ENCODE measurements at regions not wholly inside any gene's neighbourhood (a gene's known extent, or its start where the extent isn't known, plus 50 kb on each side); places are given as distances from the start of the nearest gene placed in this dataset.
A peak's percentile ranks its signal among the peaks of the same experiment; 100 is the strongest.
"Not testable (repeated sequence)": the region's sequence is repeated elsewhere in the genome, so short reads cannot be mapped to it uniquely, and the experiment has no call there.

DNA sequence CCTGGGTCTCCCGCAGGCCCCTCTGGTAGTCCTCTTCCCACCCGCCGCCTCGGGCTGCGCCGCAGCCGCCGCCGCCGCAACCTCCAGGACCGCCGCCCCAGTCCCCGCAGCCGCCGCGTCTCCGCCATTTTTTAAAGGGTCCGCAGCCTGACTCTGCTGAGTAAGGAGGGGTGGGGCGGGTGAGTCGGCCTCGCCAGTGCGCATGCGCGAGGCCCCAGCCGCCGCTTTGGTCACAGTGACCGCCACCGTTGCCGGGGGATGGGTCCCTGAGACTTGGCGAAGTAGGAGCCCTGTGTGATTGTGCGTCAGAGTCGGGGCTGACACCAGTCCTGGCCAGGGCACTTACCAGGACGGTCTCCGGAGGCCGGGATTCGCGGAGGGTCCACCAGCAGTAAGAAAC, 1424.2 kb upstream of the PCDH10 start:
- DNase-seq (ENCODE audit: extremely low read depth in 1 of 2, low read depth in 1 of 2), result peak in 1 of 2 donors; percentile 48

DNA sequence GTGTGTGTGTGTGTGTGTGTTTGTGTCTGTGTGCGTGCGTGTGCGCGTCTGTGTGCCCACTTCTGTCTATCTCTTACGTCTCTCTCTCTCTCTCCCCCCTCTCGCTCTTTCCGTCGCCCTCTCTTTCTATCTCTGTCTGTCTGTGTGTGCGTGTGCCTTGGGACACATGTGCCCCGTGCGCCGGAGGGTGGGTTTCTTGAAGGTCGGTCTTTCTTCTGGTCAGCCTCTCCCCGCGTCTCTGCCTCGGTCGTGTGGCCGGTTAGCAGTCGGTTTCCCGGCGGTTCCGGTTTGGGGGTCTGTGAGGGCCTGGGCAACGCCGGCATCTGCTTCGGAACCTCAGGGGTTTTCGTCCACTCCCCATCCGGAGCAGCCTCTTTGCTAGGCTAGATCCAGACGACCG, 1423.6 kb upstream of the PCDH10 start:
- DNase-seq (ENCODE audit: extremely low read depth in 1 of 2, low read depth in 1 of 2), result not testable (repeated sequence)

DNA sequence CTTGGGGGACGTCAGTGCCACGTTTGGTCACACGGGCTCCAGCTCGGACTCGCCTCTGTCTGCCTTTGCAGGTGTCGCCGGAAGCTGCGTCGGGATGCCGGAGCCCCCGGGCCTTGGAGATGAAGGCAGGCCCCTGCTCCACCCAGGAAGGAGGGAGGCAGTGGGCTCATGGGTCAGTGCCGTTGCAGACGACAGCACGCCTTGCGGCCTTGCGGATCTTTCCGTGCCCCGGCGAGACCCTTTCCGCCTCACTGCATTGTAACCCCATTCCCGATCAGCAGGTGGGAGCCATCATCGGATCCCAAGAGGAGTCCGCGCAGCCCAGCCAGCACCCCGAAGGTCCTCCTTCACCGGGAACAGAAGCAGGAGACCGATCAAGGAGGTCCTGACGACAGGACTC, 1422.2 kb upstream of the PCDH10 start:
- DNase-seq (ENCODE audit: extremely low read depth in 1 of 2, low read depth in 1 of 2), result not testable (repeated sequence)

DNA sequence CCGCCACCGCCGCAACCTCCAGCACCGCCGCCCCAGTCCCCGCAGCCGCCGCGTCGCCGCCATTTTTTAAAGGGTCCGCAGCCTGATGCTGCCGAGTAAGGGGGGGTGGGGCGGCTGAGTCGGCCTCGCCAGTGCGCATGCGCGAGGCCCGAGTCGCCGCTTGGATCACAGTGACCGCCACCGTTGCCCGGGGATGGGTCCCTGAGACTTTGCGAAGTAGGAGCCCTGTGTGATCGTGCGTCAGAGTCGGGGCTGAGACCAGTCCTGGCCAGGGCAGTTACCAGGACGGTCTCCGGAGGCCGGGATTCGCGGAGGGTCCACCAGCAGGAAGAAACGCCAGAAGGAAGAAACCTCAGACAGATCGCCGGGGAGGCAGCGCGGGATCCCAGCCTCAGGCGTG, 1421.7 kb upstream of the PCDH10 start:
- not testable (repeated sequence) for DNase-seq (ENCODE audit: extremely low read depth in 1 of 2, low read depth in 1 of 2)

DNA sequence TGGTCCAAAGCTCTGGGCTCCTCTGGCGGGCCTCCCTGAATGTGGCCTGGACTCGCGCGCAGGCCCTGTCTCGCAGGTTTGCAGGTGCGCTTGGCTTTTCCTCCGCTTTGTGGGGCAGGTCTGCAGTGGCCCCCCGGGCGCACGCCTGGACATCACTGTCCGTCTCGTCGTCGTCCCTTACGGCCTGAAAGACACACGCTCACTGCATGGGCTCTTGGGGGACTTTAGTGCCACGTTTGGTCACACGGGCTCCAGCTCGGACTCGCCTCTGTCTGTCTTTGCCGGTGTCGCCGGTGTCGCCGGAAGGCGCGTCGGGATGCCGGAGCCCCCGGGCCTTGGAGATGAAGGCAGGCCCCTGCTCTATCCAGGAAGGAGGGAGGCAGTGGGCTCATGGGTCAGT, 1419.9 kb upstream of the PCDH10 start:
- DNase-seq (ENCODE audit: extremely low read depth in 1 of 2, low read depth in 1 of 2), result not testable (repeated sequence)

DNA sequence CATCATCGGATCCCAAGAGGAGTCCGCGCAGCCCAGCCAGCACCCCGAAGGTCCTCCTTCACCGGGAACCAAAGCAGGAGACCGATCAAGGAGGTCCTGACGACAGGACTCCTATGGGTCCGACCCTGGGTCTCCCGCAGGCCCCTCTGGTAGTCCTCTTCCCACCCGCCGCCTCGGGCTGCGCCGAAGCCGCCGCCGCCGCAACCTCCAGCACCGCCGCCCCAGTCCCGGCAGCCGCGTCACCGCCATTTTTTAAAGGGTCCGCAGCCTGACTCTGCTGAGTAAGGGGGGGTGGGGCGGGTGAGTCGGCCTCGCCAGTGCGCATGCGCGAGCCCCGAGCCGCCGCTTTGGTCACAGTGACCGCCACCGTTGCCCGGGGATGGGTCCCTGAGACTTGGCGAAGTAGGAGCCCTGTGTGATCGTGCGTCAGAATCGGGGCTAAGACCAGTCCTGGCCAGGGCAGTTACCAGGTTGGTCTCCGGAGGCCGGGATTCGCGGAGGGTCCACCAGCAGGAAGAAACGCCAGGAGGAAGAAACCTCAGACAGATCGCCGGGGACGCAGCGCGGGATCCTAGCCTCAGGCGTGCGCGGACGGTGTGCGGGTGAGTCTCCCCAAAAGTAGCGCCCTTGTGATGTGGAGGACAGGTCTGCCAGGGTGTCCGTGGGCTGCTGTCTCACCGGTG, 1419.2 kb upstream of the PCDH10 start:
- not testable (repeated sequence) for DNase-seq (ENCODE audit: extremely low read depth in 1 of 2, low read depth in 1 of 2)

DNA sequence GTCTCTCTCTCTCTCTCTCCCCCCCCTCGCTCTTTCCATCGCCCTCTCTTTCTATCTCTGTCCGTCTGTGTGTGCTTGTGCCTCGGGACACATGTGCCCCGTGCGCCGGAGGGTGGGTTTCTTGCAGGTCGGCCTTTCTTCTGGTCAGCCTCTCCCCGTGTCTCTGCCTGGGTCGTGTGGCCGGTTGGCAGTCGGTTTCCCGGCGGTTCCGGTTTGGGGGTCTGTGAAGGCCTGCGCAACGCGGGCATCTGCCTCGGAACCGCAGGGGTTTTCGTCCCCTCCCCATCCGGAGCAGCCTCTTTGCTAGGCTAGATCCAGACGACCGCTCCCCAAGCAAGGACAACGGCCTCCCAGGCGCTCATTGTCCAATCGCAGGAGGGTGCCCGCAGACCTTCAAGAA, 1418.5 kb upstream of the PCDH10 start:
- not testable (repeated sequence) for DNase-seq (ENCODE audit: extremely low read depth in 1 of 2, low read depth in 1 of 2)

DNA sequence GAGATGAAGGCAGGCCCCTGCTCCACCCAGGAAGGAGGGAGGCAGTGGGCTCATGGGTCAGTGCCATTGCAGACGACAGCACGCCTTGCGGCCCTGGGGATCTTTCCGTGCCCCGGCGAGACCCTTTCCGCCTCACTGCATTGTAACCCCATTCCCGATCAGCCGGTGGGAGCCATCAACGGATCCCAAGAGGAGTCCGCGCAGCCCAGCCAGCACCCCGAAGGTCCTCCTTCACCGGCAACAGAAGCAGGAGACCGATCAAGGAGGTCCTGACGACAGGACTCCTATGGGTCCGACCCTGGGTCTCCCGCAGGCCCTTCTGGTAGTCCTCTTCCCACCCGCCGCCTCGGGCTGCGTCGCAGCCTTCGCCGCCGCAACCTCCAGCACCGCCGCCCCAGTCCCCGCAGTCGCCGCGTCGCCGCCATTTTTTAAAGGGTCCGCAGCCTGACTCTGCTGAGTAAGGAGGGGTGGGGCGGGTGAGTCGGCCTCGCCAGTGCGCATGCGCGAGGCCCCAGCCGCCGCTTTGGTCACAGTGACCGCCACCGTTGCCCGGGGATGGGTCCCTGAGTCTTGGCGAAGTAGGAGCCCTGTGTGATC, 1417.0 kb upstream of the PCDH10 start:
- DNase-seq (ENCODE audit: extremely low read depth in 1 of 2, low read depth in 1 of 2), result not testable (repeated sequence)

DNA sequence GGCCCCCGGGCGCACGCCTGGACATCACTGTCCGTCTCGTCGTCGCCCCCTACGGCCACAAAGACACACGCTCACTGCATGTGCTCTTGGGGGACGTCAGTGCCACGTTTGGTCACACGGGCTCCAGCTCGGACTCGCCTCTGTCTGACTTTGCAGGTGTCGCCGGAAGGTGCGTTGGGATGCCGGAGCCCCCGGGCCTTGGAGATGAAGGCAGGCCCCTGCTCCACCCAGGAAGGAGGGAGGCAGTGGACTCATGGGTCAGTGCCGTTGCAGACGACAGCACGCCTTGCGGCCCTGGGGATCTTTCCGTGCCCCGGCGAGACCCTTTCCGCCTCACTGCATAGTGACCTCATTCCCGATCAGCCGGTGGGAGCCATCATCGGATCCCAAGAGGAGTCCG, 1414.8 kb upstream of the PCDH10 start:
- not testable (repeated sequence) for DNase-seq (ENCODE audit: extremely low read depth in 1 of 2, low read depth in 1 of 2)

DNA sequence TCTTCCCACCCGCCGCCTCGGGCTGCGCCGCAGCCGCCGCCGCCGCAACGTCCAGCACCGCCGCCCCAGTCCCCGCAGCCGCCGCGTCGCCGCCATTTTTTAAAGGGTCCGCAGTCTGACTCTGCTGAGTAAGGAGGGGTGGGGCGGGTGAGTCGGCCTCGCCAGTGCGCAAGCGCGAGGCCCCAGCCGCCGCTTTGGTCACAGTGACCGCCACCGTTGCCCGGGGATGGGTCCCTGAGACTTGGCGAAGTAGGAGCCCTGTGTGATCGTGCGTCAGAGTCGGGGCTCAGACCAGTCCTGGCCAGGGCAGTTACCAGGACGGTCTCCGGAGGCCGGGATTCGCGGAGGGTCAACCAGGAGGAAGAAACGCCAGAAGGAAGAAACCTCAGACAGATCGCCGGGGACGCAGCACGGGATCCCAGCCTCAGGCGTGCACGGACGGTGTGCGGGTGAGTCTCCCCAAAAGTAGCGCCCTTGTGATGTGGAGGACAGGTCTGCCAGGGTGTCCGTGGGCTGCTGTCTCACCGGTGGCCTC, 1414.2 kb upstream of the PCDH10 start:
- not testable (repeated sequence) for DNase-seq (ENCODE audit: extremely low read depth in 1 of 2, low read depth in 1 of 2)

DNA sequence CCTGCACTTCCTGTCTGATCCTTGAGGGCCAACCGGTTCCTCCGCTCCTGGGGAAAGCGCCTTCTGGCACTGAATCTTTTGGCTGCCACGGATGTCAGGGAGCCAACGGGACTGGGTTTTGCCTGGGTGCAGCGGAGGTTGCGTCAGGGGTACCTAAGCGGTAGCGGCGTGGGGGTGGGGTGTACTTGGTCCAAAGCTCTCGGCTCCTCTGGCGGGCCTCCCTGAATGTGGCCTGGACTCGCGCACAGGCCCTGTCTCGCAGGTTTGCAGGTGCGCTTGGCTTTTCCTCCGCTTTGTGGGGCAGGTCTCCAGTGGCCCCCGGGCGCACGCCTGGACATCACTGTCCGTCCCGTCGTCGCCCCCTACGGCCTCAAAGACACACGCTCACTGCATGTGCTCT, 1410.1 kb upstream of the PCDH10 start:
- DNase-seq (ENCODE audit: extremely low read depth in 1 of 2, low read depth in 1 of 2), result not testable (repeated sequence)

DNA sequence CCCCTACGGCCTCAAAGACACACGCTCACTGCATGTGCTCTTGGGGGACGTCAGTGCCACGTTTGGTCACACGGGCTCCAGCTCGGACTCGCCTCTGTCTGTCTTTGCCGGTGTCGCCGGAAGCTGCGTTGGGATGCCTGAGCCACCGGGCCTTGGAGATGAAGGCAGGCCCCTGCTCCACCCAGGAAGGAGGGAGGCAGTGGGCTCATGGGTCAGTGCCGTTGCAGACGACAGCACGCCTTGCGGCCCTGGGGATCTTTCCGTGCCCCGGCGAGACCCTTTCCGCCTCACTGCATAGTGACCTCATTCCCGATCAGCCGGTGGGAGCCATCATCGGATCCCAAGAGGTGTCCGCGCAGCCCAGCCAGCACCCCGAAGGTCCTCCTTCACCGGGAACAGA, 1407.3 kb upstream of the PCDH10 start:
- not testable (repeated sequence) for DNase-seq (ENCODE audit: extremely low read depth in 1 of 2, low read depth in 1 of 2)

DNA sequence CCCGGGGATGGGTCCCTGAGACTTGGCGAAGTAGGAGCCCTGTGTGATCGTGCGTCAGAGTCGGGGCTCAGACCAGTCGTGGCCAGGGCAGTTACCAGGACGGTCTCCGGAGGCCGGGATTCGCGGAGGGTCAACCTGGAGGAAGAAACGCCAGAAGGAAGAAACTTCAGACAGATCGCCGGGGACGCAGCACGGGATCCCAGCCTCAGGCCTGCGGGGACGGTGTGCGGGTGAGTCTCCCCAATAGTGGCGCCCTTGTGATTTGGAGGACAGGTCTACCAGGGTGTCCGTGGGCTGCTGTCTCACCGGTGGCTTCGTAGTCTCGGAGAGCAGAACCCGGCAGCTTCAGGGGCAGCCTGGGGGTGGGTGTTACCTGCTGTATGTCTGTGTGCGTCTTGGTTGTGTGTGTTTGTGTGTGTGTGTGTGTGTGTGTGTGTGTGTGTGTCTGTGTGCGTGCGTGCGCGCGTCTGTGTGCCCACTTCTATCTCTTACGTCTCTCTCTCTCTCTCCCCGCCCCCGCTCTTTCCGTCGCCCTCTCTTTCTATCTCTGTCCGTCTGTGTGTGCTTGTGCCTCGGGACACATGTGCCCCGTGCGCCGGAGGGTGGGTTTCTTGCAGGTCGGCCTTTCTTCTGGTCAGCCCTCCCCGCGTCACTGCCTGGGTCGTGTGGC, 1406.4 kb upstream of the PCDH10 start:
- DNase-seq (ENCODE audit: extremely low read depth in 1 of 2, low read depth in 1 of 2), result not testable (repeated sequence)

DNA sequence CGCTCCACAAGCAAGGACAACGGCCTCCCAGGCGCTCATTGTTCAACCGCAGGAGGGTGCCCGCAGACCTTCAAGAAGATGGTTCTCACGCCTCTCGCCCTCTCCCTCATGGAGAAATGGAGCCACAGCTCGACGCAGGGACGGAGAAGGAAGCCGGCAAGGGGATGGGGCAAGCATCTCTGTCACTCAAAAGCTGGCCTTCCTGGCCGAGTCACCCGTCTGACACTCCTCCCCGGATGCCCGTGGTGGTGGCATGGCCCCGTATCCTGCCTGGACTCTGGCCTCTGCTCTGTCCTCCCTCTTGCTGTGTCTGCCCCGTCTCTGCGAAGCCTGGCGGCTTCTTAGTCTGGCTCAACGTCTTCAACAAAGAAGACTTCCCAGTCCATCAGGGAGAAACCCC, 1405.7 kb upstream of the PCDH10 start:
- DNase-seq (ENCODE audit: extremely low read depth in 1 of 2, low read depth in 1 of 2), result not testable (repeated sequence)

DNA sequence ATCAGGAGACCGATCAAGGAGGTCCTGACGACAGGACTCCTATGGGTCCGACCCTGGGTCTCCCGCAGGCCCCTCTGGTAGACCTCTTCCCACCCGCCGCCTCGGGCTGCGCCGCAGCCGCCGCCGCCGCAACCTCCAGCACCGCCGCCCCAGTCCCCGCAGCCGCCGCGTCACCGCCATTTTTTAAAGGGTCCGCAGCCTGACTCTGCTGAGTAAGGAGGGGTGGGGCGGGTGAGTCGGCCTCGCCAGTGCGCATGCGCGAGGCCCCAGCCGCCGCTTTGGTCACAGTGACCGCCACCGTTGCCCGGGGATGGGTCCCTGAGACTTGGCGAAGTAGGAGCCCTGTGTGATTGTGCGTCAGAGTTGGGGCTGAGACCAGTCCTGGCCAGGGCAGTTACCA, 1401.9 kb upstream of the PCDH10 start:
- DNase-seq (ENCODE audit: extremely low read depth in 1 of 2, low read depth in 1 of 2), result not testable (repeated sequence)

DNA sequence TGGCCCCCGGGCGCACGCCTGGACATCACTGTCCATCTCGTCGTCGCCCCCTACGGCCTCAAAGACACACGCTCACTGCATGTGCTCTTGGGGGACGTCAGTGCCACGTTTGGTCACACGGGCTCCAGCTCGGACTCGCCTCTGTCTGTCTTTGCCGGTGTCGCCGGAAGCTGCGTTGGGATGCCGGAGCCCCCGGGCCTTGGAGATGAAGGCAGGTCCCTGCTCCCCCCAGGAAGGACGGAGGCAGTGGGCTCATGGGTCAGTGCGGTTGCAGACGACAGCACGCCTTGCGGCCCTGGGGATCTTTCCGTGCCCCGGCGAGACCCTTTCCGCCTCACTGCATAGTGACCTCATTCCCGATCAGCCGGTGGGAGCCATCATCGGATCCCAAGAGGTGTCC, 1399.9 kb upstream of the PCDH10 start:
- not testable (repeated sequence) for DNase-seq (ENCODE audit: extremely low read depth in 1 of 2, low read depth in 1 of 2)

DNA sequence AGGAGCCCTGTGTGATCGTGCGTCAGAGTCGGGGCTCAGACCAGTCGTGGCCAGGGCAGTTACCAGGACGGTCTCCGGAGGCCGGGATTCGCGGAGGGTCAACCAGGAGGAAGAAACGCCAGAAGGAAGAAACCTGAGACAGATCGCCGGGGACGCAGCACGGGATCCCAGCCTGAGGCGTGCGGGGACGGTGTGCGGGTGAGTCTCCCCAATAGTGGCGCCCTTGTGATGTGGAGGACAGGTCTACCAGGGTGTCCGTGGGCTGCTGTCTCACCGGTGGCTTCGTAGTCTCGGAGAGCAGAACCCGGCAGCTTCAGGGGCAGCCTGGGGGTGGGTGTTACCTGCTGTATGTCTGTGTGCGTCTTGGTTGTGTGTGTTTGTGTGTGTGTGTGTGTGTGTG, 1399.1 kb upstream of the PCDH10 start:
- not testable (repeated sequence) for DNase-seq (ENCODE audit: extremely low read depth in 1 of 2, low read depth in 1 of 2)

DNA sequence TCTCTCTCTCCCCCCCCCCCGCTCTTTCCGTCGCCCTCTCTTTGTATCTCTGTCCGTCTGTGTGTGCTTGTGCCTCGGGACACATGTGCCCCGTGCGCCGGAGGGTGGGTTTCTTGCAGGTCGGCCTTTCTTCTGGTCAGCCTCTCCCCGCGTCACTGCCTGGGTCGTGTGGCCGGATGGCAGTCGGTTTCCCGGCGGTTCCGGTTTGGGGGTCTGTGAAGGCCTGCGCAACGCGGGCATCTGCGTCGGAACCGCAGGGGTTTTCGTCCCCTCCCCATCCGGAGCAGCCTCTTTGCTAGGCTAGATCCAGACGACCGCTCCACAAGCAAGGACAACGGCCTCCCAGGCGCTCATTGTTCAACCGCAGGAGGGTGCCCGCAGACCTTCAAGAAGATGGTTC, 1398.6 kb upstream of the PCDH10 start:
- DNase-seq (ENCODE audit: extremely low read depth in 1 of 2, low read depth in 1 of 2), result not testable (repeated sequence)

DNA sequence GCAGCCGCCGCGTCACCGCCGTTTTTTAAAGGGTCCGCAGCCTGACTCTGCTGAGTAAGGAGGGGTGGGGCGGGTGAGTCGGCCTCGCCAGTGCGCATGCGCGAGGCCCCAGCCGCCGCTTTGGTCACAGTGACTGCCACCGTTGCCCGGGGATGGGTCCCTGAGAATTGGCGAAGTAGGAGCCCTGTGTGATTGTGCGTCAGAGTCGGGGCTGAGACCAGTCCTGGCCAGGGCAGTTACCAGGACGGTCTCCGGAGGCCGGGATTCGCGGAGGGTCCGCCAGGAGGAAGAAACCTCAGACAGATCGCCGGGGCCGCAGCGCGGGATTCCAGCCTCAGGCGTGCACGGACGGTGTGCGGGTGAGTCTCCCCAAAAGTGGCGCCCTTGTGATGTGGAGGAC, 1386.9 kb upstream of the PCDH10 start:
- not testable (repeated sequence) for DNase-seq (ENCODE audit: extremely low read depth in 1 of 2, low read depth in 1 of 2)

DNA sequence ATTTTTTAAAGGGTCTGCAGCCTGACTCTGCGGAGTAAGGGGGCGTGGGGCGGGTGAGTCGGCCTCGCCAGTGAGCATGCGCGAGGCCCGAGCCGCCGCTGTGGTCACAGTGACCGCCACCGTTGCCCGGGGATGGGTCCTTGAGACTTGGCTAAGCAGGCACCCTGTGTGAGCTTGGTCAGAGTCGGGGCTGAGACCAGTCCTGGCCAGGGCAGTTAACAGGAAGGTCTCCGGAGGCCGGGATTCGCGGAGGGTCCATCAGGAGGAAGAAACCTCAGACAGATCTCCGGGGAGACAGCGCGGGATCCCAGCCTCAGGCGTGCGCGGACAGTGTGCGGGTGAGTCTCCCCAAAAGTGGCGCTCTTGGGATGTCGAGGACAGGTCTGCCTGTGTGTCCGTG, 1384.4 kb upstream of the PCDH10 start:
- DNase-seq (ENCODE audit: extremely low read depth in 1 of 2, low read depth in 1 of 2), result no peak

DNA sequence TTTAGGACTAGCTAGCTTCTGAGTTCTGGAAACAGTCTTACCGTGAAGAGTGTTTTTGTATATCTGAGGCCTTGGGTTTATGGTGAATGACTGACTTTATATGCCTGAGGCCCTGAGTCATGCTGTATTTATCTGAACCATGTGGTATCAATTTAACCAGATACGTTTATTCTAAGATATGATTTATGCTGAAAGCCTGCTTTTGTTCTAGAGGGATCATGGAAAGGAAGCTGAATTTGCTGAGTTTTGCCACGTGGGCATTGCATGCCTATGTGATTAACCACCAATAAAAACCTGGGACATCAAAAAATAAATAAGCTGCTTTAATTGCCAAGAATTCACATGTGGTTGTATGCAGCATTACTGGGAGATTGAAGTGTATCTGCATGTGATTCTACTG, 1374.7 kb upstream of the PCDH10 start:
- DNase-seq (ENCODE audit: extremely low read depth in 1 of 2, low read depth in 1 of 2), result not testable (repeated sequence)

DNA sequence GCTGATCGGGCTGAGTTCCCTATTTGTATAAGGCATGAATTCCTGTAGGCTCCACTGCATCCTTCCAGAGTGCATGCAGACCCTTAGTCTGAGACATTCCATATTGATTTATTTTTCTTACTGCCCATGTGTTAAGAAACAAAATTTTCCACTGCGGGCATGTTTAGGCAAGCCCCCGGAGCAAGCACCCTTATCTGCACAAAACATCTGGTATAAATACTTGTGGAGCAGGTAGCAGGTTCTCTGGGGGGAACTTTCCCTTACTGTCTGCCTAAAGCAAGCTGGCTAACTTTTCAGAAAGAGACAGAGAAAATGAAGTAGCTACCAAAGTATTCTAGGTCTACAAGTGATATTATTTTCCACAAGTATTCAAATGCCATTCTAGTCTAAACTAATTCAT, 1338.5 kb upstream of the PCDH10 start:
- not testable (repeated sequence) for DNase-seq (ENCODE audit: extremely low read depth in 1 of 2, low read depth in 1 of 2)
